Activated naive CD4-positive, alpha-beta T cell treated with anti-CD3 and anti-CD28 coated beads, Interleukin-2, amount 50 U/mL, for 72 hours (primary cell): ENCODE measurements at regions not wholly inside any gene's neighbourhood (a gene's known extent, or its start where the extent isn't known, plus 50 kb on each side); places are given as distances from the start of the nearest gene placed in this dataset.

ENCODE experiments used
- ATAC-seq, 2 donors: fragments of 150-1000 bp; cut with Tn5 transposase; 2 replicates each; pipeline ENCODE4 v1.10.0; 2021; ENCODE audit warnings: mild to moderate bottlenecking in 2 of 2, moderate library complexity in 2 of 2
- DNase-seq, 2 donors: peaks; one replicate each; pipeline ENCODE4 v3.0.0; 2021 to 2022; ENCODE audit warnings: low spot score in 2 of 2
- H3K27ac Mint-ChIP-seq, 2 donors: one replicate each; pipeline ENCODE4 v1.8.0; 2022; ENCODE audit warnings: mild to moderate bottlenecking in 2 of 2, mixed read lengths in 2 of 2
- H3K36me3 Mint-ChIP-seq, 2 donors: one replicate each; pipeline ENCODE4 v1.8.0; 2022; ENCODE audit warnings: mixed read lengths in 2 of 2
- H3K9me3 Mint-ChIP-seq, 2 donors: one replicate each; pipeline ENCODE4 v1.8.0; 2022; ENCODE audit warnings: mixed read lengths in 2 of 2

DNA sequence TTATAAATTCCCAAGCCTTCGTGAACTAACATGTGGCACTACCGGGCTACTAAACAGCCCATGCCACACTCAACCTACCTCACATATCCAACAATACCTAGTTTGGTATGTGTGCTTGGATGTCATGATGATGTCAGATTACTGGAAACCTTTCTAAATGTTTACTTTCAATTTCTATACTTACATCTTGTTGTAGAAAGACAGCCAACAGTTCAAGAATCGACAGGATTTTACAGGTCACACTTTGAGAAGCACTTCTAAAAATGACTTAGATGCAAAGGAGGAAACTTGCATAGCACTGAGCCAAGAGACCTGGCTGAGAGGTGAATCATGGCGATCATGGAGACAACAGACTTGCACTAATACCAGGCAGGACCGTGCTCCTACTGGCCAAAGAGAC is 209.9 kb downstream of the COL4A1 start:
- Mint-ChIP-seq H3K36me3 (peaks cover 0 to 7% of the 10 kb centered on the region in 2 donors), H3K27ac (peak overlapping the region in 1 of 2 donors; percentile 53), H3K9me3 (peaks cover 18 to 19% of the 10 kb centered on the region in 2 donors)
- no peak for DNase-seq
- ATAC-seq, result peak in 1 of 2 donors; percentile 55

DNA sequence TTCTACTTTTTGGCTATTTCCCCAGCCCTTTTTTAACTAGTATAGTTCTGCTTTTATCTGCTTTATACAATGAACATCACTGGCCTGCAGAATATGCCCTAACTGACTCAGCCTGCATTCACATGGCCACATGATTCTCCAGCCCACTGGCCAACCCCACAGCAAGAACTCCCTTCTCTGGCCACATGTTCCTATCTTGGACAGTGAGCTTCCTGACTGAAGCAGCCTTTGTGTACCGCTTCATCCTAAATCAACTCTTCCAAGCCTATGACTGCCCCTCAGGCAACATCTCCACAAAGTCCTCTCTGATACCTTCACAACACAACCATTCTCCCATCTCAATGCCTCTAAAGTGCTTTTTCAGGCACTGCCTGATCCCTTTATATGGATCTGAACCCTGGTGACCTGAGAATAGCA is 214.1 kb downstream of the COL4A1 start:
- no peak overlapping the region for H3K27ac Mint-ChIP-seq
- peaks cover under 1 to 5% of the 10 kb centered on the region in 2 donors for H3K9me3 Mint-ChIP-seq
- ATAC-seq (no peak), DNase-seq (no peak)
- H3K36me3 Mint-ChIP-seq, result no peaks in the 10 kb centered on the region

DNA sequence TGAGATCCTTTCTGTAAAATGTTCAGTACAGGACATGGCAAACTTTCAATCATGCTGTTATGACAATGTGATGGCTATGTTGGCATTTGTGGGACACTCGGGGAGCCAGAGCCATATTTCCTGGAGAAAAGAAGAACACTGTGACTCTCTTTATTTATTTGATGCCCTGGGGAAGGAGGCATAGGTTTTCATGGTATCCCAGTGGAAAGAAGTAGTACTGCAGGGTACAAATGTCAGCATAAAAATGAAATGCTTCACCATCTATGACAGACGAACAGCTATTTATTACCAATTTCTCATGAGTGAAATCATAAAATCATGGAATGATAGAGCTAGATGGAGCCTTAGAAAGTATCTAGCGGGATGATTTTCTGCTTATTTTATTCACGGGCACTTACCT is 217.1 kb downstream of the COL4A1 start:
- Mint-ChIP-seq H3K9me3 (no peaks in the 10 kb centered on the region), H3K27ac (no peak overlapping the region)

DNA sequence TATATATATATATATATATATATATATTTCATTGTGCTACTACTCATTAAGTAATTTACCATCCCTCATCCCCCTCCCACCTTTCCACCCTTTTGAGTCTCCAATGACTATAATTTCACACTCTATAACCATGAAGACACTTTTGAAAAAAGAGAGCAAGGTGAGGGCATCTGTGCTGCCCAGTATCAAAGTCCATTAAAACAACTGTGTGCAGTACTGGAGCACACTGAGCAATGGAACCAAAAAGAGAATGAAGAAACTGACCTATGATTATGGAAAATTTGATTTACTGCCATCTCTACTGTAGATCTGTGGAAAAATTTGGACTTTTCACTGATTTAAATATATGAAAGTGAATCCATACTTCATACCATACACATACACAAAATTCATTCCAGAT is 217.9 kb downstream of the COL4A1 start:
- H3K9me3 Mint-ChIP-seq, result no peaks in the 10 kb centered on the region
- ATAC-seq (no peak), DNase-seq (no peak)
- H3K36me3 Mint-ChIP-seq, result no peaks in the 10 kb centered on the region
- H3K27ac Mint-ChIP-seq, result no peak overlapping the region

More for the DNA sequence above, 217.1 kb downstream of the COL4A1 start:
- ATAC-seq (no peak), DNase-seq (no peak)
- H3K36me3 Mint-ChIP-seq, result no peaks in the 10 kb centered on the region

DNA sequence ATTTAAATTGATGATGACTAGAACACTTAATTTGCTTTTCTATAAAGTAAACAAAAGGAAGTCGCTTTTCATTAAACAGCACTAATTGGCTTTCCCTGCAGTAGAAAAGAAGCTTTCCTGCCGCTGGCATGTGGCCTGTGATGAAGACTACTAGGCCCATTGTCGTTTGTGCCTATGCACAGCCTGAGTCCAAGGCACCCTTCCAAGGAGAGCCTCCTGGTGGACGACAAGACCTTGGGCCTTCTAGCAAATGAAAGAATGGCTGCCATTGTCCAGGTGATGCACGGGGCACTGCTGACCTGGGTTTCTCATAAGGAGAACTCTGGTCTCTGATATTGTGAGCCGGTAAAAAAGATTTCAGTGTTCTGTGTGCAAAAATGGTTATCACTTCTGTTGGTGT is 233.0 kb downstream of the COL4A1 start:
- peaks cover 0 to 8% of the 10 kb centered on the region in 2 donors for H3K36me3 Mint-ChIP-seq
- no peak overlapping the region for H3K27ac Mint-ChIP-seq
- ATAC-seq (no peak), DNase-seq (no peak)
- peaks cover 6 to 10% of the 10 kb centered on the region in 2 donors for H3K9me3 Mint-ChIP-seq

DNA sequence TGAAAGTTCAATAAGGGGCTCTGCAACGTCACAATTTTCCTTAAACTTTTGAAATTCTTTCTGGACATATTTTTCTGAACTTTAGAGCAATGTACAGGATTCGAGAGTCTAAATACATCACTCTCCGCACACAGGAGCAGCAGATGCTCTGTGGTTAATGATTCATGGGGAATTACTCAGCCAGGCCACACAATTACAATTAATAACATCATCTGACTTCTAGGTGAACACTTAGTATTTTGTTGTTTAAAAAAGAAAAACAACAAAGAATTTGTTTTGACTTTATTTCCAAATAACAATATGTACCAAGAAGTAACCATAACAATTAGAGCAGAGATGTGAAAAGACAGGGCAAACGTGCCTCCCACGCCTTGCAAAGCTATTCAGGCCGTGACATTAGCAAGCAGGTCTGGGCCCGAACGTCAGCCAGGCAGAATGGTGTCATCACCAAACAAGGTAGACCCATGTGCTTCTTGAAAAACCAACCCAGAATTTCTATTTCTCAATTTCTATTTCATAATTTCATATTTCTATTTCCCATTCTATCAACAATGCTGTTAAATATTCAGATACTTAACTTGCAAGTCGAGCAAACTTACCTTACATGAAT is 236.3 kb downstream of the COL4A1 start:
- Mint-ChIP-seq H3K9me3 (no peaks in the 10 kb centered on the region), H3K27ac (no peak overlapping the region), H3K36me3 (no peaks in the 10 kb centered on the region)
- ATAC-seq, result no peak
- DNase-seq, result no peak

DNA sequence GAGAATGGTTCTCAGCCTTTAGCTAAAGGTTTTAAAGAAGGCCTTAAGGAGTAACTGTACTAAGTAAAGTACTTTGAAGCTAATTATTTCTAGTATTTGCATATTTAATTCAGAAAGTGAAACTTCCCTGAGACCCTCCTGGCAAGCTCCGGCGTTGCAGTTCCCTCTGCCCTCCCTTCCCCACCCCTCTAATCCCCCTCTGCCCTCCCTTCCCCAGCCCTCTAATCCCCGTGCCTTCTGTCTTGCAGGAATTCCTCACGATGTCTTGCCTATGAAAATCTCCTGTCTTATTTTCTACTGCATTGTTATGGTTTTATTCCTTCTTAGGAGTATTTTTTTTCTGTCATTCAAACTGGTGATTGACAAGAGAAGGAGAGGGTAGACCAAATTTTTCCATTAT is 236.9 kb downstream of the COL4A1 start:
- H3K9me3 Mint-ChIP-seq, result no peaks in the 10 kb centered on the region
- no peaks in the 10 kb centered on the region for H3K36me3 Mint-ChIP-seq
- ATAC-seq (no peak), DNase-seq (no peak)
- H3K27ac Mint-ChIP-seq, result no peak overlapping the region

DNA sequence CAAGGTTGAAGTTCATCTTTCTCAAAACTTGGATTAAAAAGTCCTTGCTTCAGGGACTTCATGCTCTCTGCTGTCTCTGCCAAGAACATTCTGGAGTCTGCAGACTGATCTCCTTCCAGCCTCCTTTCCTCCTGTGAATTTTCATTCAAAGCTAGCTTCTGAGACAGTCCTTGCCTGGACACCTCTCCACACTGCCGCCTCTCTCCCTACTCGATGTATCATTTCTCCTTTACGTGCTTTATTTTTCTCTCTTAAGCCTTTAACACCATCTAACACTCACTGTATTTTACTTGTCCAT is 238.8 kb downstream of the COL4A1 start:
- Mint-ChIP-seq H3K9me3 (no peaks in the 10 kb centered on the region), H3K36me3 (no peaks in the 10 kb centered on the region)
- no peak for ATAC-seq

DNA sequence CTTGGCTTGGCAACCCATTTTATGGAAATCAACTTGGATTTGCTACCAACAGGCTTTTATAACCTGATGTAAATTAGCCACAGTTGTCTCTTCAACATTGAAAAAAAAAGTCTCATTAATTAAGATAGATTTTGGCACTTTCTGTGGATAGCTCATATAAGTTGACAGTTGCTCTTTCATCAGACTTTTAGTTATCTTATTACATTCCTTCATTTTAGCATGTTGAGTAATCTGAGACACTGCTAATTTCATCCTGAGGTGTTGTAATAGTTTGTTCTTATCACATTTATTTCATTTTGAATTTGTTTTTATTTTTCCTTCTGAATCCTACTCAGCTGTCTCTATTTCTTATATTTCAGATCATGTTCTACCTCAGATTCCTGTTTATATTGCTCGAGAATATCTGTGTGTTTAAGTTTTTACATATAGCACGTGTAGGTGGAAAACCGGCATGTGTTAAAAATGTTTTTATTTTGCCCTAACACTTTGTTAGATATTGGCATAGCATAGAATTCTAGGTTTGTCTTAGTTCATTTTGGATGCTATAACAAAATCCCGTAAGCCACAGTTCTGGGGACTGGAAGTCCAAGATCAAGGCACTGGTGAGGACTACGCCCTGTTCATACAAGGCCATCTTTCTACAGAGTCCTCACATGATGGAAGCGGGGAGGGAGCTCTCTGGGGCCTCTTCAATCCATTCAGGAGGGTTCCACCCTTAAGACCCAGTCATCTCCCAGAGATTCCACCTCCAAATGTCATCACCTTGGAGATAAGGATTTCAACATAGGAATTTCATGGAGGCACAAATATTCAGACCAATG is 239.4 kb downstream of the COL4A1 start:
- DNase-seq (no peak), ATAC-seq (no peak)
- H3K9me3 Mint-ChIP-seq, result no peaks in the 10 kb centered on the region
- no peak overlapping the region for H3K27ac Mint-ChIP-seq
- H3K36me3 Mint-ChIP-seq, result no peaks in the 10 kb centered on the region

More for the DNA sequence above, 238.8 kb downstream of the COL4A1 start:
- DNase-seq, result no peak
- no peak overlapping the region for H3K27ac Mint-ChIP-seq

DNA sequence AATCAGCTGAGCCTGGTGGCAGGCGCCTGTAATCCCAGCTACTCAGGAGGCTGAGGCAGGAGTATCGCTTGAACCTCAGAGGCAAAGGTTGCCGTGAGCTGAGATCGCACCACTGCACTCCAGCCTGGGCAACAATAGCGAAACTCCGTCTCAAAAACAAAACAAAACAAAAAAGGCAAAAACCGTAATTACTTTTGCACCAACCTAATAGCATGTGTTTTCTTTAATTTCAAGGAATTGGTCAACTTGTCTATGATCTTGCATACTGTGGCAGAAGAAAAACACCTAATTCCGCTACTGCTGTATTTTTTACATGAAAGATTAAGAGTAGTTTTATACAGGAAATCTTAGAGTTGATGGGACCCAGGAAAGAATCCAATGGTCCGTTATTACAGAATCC is 241.2 kb downstream of the COL4A1 start:
- ATAC-seq, result no peak
- H3K9me3 Mint-ChIP-seq, result no peaks in the 10 kb centered on the region
- no peaks in the 10 kb centered on the region for H3K36me3 Mint-ChIP-seq
- no peak overlapping the region for H3K27ac Mint-ChIP-seq
- no peak for DNase-seq

DNA sequence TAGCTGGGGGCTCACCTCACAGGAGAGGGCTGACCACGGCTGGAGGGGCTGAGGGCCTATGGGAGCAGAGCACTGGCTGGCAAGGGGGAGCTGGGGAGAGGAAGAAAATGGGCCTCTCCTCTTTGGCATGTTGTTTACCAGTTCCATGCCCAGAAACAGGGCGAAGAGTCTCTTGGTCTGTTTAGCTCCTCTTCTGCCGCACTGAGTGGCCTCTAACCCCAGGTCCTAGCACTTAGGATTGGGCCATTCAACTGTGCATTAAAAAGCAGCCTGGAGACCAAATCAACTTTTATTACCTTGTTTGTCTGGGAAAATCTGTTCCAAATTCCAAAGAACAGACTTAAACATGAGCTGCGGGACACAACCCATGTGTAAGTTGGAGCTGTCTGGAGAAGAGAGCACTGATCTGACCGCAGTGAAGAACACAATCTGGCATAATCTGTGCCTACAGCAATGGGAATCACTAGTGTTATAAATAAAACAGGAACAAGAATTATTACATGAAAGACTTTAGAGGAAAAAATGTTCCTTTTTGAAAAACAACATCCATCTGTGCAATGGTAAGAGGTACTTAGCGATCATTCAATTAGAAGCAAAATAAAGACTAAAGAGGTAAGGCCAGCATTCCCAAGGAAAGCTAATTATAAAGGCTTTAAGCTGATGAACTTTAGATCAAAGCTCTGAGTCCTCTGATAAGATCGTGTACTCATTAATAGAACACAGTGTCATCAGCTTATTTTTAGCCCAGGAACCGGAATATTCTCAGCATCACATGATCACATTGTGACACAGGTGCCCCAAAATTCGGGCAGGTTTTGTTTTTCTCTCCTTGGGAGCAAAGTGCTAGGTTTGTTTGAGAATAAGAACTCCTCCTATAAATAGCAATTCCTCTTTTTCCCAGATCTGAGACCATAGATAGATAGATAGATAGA is 243.2 kb downstream of the COL4A1 start:
- no peaks in the 10 kb centered on the region for H3K9me3 Mint-ChIP-seq
- ATAC-seq, result no peak
- H3K36me3 Mint-ChIP-seq, result no peaks in the 10 kb centered on the region
- DNase-seq, result no peak
- H3K27ac Mint-ChIP-seq, result no peak overlapping the region

DNA sequence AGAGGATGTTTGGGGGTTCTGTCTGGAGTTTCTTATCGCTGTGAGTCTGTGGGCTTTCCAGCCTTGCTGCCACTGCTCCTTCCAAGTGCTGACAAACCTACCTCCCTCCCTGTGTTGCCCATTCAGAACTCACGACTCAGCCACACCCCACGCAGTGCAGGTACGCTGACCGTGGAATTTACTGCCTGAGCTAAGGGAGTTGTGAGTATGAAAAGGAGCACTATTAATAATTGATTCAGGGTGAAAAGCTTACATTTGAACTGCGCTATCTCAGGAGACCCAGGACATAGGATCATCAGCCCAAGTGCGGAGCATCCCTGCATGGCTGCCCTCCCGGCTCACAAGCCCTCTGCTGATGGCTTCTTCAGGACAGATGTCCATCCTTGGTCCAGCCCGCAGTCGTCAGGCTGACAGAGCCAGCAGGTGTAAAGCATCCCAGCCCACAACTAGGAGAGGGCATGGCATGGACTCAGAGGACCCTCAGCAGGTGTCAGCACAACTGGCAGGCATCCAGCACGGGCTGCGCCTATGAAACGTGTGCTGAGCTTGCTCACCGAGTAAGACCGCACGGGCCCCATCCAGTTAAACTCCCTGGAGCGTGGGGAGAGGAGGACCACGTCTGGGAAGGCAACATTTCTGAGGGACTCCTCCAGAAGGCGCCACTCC is 244.0 kb downstream of the COL4A1 start:
- Mint-ChIP-seq H3K36me3 (no peaks in the 10 kb centered on the region), H3K27ac (no peak overlapping the region), H3K9me3 (no peaks in the 10 kb centered on the region)
- ATAC-seq (no peak), DNase-seq (no peak)

DNA sequence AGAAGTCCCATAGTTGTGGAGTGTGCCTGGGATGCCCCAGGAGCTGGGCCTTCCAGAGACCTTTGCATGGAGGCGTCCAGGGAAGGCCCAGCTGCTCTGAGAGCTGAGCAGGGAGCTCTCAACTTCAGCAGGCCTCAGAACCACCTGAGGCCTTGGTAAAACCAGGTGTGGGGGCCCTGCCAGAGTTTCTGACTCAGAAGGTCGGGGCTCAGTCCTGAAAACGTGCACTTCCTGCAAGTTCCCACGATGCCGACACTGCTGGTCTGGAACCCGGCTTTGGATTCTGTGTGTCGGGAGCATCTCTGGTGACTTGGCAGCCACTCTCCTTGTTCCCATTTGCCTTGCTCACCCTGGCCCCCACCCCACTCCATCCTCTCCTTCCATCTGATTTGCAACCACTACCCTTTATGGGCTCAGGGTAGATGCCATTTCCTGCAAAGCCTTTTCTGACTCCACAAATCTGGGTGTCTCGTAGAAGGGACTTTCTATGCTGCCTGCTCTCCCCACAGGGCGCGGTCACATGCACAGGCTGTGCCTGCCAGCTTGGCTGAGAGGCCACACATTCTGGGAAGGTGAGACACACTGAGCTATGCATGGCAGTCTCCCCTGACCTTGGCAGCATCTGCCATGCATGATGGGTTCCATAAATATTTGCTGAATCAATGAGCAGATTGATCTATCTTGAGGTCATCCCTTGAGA is 244.7 kb downstream of the COL4A1 start:
- DNase-seq (no peak), ATAC-seq (no peak)
- no peaks in the 10 kb centered on the region for H3K36me3 Mint-ChIP-seq
- no peak overlapping the region for H3K27ac Mint-ChIP-seq
- no peaks in the 10 kb centered on the region for H3K9me3 Mint-ChIP-seq

DNA sequence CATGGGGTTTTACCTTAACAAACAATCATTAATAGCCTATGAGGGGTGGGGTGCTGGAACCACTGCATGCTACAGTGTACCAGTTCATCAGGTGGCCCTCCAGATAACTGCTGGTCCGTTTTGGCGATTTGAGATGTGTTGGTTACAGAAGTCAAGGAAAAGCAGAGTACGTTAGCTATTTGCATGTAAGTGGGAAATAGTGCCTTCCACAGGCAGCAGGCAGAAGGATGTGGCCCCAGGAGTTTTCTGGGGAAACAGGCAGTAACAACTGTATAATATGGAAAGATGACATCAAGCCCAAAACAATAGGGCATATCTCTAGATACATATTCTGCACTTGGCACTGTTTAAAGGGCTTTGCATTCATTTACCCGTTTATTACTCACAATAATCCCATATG is 245.7 kb downstream of the COL4A1 start:
- no peak overlapping the region for H3K27ac Mint-ChIP-seq
- ATAC-seq (no peak), DNase-seq (no peak)
- H3K36me3 Mint-ChIP-seq, result no peaks in the 10 kb centered on the region
- H3K9me3 Mint-ChIP-seq, result no peaks in the 10 kb centered on the region

DNA sequence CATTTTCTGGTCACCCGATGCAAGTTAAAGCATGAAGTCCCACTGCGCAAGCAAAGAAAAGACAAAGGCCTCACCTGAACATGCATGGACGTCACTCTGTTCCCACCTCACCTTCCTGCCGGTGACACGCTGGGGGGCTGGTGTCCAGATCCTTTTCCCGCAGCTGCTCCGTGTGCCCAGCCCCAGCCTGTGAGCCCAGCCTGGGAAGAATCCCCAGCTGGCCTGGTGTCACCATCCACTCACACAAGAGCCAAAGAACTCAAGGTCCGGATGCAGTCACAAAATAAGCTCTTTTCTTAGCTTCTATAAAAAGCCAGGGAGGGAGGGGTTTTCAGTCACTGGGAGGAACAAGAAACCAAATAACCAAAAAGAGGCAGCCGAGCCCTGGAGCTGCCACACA is 249.9 kb downstream of the COL4A1 start:
- no peaks in the 10 kb centered on the region for H3K9me3 Mint-ChIP-seq
- no peaks in the 10 kb centered on the region for H3K36me3 Mint-ChIP-seq
- DNase-seq, result no peak
- H3K27ac Mint-ChIP-seq, result no peak overlapping the region
- no peak for ATAC-seq

DNA sequence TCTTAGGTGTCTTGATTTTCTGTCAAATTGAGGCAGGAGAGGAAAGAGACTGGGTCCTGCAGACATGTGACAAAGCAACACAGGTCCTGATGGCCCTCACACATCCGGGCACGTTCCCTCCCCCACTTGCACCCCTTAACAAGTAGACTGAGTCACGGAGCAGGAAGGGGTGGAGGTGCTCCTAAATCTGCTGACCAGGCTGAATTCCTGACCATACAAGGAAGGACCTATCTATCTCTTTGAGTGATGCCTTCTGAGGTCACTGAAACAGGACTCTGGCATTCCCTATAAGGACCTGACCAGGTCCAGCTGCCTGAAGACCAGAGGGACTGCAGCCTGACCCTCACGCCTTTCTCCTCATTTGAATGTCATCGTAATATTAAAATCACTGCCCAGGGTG is 250.3 kb downstream of the COL4A1 start:
- no peaks in the 10 kb centered on the region for H3K9me3 Mint-ChIP-seq
- ATAC-seq, result no peak
- no peak overlapping the region for H3K27ac Mint-ChIP-seq
- H3K36me3 Mint-ChIP-seq, result no peaks in the 10 kb centered on the region
- no peak for DNase-seq
